Smooth muscle cell (in vitro differentiated cells): ENCODE measurements at regions not wholly inside any gene's neighbourhood (a gene's known extent, or its start where the extent isn't known, plus 50 kb on each side); places are given as distances from the start of the nearest gene placed in this dataset.

ENCODE experiments used
- DNase-seq: peaks from one replicate; lab custom pipeline; 2025; ENCODE audit not compliant: unreplicated experiment; lab: John Stamatoyannopoulos, UW
- H2AFZ ChIP-seq: fragments of 200-600 bp; sonication (generic); 2 replicates; pipeline ENCODE4 v1.6.0; 2016; ENCODE audit warnings: antibody characterized with exemption, low read depth, mild to moderate bottlenecking
- H3F3A ChIP-seq: fragments of 200-600 bp; sonication (generic); 2 replicates; pipeline ENCODE4 v1.6.0; 2017; ENCODE audit warnings: antibody characterized with exemption, low read depth
- H3K27ac ChIP-seq: fragments of 200-600 bp; sonication (generic); 2 replicates; pipeline ENCODE4 v1.5.1; 2016; ENCODE audit warnings: low read depth, mild to moderate bottlenecking
- H3K27me3 ChIP-seq: fragments of 200-600 bp; sonication (generic); 2 replicates; pipeline ENCODE4 v1.6.1; 2016; ENCODE audit warnings: low read depth, mild to moderate bottlenecking
- H3K36me3 ChIP-seq: fragments of 200-600 bp; sonication (generic); 2 replicates; pipeline ENCODE4 v1.5.1; 2016; ENCODE audit warnings: low read depth
- H3K4me1 ChIP-seq: fragments of 200-600 bp; sonication (generic); 2 replicates; pipeline ENCODE4 v1.5.1; 2016; ENCODE audit warnings: low read depth
- H3K4me2 ChIP-seq: fragments of 200-600 bp; sonication (generic); 2 replicates; pipeline ENCODE4 v1.6.0; 2016; ENCODE audit warnings: mild to moderate bottlenecking
- H3K4me3 ChIP-seq: fragments of 200-600 bp; sonication (generic); 2 replicates; pipeline ENCODE4 v1.5.1; 2016; ENCODE audit warnings: mild to moderate bottlenecking
- H3K79me2 ChIP-seq: fragments of 200-600 bp; sonication (generic); 2 replicates; pipeline ENCODE4 v1.6.0; 2016; ENCODE audit warnings: low read depth, mild to moderate bottlenecking
- H3K9ac ChIP-seq: fragments of 200-600 bp; sonication (generic); 2 replicates; pipeline ENCODE4 v1.6.0; 2016; ENCODE audit warnings: low read depth
- H3K9me3 ChIP-seq: fragments of 200-600 bp; sonication (generic); replicated peaks from 2 replicates; pipeline ENCODE4 v1.5.1; 2016; ENCODE audit warnings: low read depth
- H4K20me1 ChIP-seq: fragments of 200-600 bp; sonication (generic); 2 replicates; pipeline ENCODE4 v1.6.0; 2016; ENCODE audit warnings: low read depth
- CTCF ChIP-seq: fragments of 200-600 bp; sonication (generic); IDR thresholded peaks from 2 replicates; pipeline ENCODE4 v1.5.1; 2017; ENCODE audit warnings: borderline replicate concordance, mild to moderate bottlenecking, antibody characterized with exemption; ENCODE audit not compliant: insufficient read depth, poor library complexity, severe bottlenecking
- WGBS: methylation state at CpG from one replicate; pipeline ENCODE4 v1.1.7; 2016; ENCODE audit warnings: low lambda C conversion rate; 5-methylcytosine and 5-hydroxymethylcytosine counted together

GRCh38 chr10:5297466-5297865, 67.3 kb upstream of the UCN3 start:
- Histone ChIP-seq H3K9ac (no peak overlapping the region), H3K4me1 (peaks cover under 1% of the 10 kb centered on the region), H3K27ac (no peak overlapping the region), H3K9me3 (no peaks in the 10 kb centered on the region), H3K79me2 (no peaks in the 10 kb centered on the region), H3F3A (peaks cover 4% of the 10 kb centered on the region), H4K20me1 (no peaks in the 10 kb centered on the region), H2AFZ (no peak overlapping the region), H3K4me3 (no peak overlapping the region), H3K36me3 (no peaks in the 10 kb centered on the region), H3K4me2 (no peak overlapping the region), H3K27me3 (no peaks in the 10 kb centered on the region)
- no peak for DNase-seq
- no peak for TF ChIP-seq CTCF
- 96% methylated on average over 3 of the region's 3 CpGs for WGBS

- no peaks in the 10 kb centered on the region for H3K79me2 ChIP-seq
- no peak for TF ChIP-seq CTCF
- H3F3A ChIP-seq = peaks cover 2% of the 10 kb centered on the region
- no peaks in the 10 kb centered on the region for H3K27me3 ChIP-seq
- H3K4me1 ChIP-seq = no peaks in the 10 kb centered on the region
- no peaks in the 10 kb centered on the region for H4K20me1 ChIP-seq
- no peak overlapping the region for H3K4me2 ChIP-seq
- no peak overlapping the region for H2AFZ ChIP-seq
- no peak overlapping the region for H3K9ac ChIP-seq
- H3K36me3 ChIP-seq = no peaks in the 10 kb centered on the region
- no peaks in the 10 kb centered on the region for H3K9me3 ChIP-seq
- H3K27ac ChIP-seq = no peak overlapping the region
- WGBS = 100% methylated on average over 4 of the region's 4 CpGs
- no peak for DNase-seq
- H3K4me3 ChIP-seq = no peak overlapping the region
Observed at GRCh38 chr10:5297996-5298395, 66.8 kb upstream of the UCN3 start.

- TF ChIP-seq CTCF = no peak
- no peak for DNase-seq
- 80% methylated on average over 3 of the region's 3 CpGs for WGBS
- H3K4me1 ChIP-seq = no peaks in the 10 kb centered on the region
- no peaks in the 10 kb centered on the region for H3K79me2 ChIP-seq
- no peaks in the 10 kb centered on the region for H3K27me3 ChIP-seq
- H3F3A ChIP-seq = no peaks in the 10 kb centered on the region
- H3K4me3 ChIP-seq = no peak overlapping the region
- H3K4me2 ChIP-seq = no peak overlapping the region
- no peaks in the 10 kb centered on the region for H3K9me3 ChIP-seq
- H4K20me1 ChIP-seq = no peaks in the 10 kb centered on the region
- no peak overlapping the region for H3K27ac ChIP-seq
- H3K9ac ChIP-seq = no peak overlapping the region
- no peaks in the 10 kb centered on the region for H3K36me3 ChIP-seq
- H2AFZ ChIP-seq = no peak overlapping the region
Observed at GRCh38 chr10:5299950-5300349, 64.8 kb upstream of the UCN3 start.

- DNase-seq = no peak
- no peak for TF ChIP-seq CTCF
- no peak overlapping the region for H3K9ac ChIP-seq
- no peaks in the 10 kb centered on the region for H3K79me2 ChIP-seq
- no peaks in the 10 kb centered on the region for H3K27me3 ChIP-seq
- no peaks in the 10 kb centered on the region for H4K20me1 ChIP-seq
- no peaks in the 10 kb centered on the region for H3F3A ChIP-seq
- no peaks in the 10 kb centered on the region for H3K36me3 ChIP-seq
- H3K4me1 ChIP-seq = no peaks in the 10 kb centered on the region
- H3K9me3 ChIP-seq = no peaks in the 10 kb centered on the region
- no peak overlapping the region for H3K27ac ChIP-seq
- no peak overlapping the region for H3K4me2 ChIP-seq
- no peak overlapping the region for H2AFZ ChIP-seq
- no peak overlapping the region for H3K4me3 ChIP-seq
- WGBS = 98% methylated on average over 2 of the region's 2 CpGs
Observed at GRCh38 chr10:5303504-5303903, 61.3 kb upstream of the UCN3 start.
